Lower lobe of right lung (tissue), 2 donors: ENCODE measurements at regions not wholly inside any gene's neighbourhood (a gene's known extent, or its start where the extent isn't known, plus 50 kb on each side); places are given as distances from the start of the nearest gene placed in this dataset.

Experiments
- ATAC-seq, 2 donors: fragments of 200-7000 bp; cut with Tn5 transposase; one replicate each; pipeline ENCODE4 v1.9.1; 2020 to 2022; ENCODE audit warnings: mild to moderate bottlenecking in 2 of 2, moderate library complexity in 2 of 2
- DNase-seq: peaks from one replicate; pipeline ENCODE4 v3.0.0-alpha.2; 2020
- H3K27ac ChIP-seq: fragments of 200-600 bp; one replicate; pipeline ENCODE4 v1.8.0; 2022
- H3K27me3 ChIP-seq: fragments of 200-600 bp; one replicate; pipeline ENCODE4 v1.8.0; 2022; ENCODE audit warnings: low read depth
- H3K36me3 ChIP-seq: fragments of 200-600 bp; one replicate; pipeline ENCODE4 v1.8.0; 2022; ENCODE audit warnings: mild to moderate bottlenecking
- H3K4me1 ChIP-seq: fragments of 200-600 bp; one replicate; pipeline ENCODE4 v1.8.0; 2022
- H3K4me3 ChIP-seq: fragments of 200-600 bp; one replicate; pipeline ENCODE4 v1.8.0; 2022; ENCODE audit warnings: mild to moderate bottlenecking
- H3K9me3 ChIP-seq: fragments of 200-600 bp; one replicate; pipeline ENCODE4 v1.8.0; 2022
- intact Hi-C: fragments of 100-400 bp; cut with DNase I; formaldehyde crosslinking; loops from one replicate; pipeline ENCODE4 v1.11.0; 2022
- TF ChIP-seq, protein P1 (sequence below): fragments of 200-600 bp; IDR thresholded peaks from one replicate; pipeline ENCODE4 v1.8.0; 2022; ENCODE audit warnings: antibody characterized with exemption, mild to moderate bottlenecking
- donor health status: DM: no; HTN: yes; CAD: no; lungs with severe emphysema.

DNA sequence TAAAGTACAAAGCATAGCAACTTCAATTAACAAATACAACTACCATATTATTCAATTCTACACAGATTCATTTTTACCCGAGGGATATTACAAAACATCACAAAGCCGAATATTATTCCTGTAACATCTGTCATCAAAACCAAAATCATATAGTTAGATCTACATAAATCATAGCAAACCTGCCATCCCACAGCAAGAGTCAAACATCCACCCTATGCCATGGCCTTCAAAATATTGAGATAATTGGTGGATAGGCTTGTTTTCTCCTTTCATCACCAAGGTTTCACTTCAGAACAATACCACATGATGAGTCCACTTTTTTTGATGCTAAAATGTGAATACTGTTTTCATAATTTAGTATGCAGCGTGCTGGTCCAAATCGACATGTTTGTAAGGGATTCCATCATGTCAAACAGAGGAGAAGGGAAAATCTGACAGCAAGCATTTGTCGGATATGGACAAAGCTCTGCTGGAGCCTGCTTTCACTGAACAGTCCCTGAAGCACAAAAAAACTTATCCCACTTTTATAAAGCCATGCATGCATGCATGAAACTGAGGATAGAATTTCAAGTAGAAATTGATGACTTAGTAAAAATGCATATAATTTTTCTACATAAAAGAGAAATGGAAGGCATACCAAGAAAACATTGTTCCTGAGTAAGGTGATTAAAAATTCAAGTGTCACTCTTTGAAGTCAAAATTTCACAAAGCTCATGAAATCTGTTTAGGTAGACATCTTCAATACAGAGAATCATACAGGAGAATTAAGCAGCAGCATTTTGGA is 494.1 kb downstream of the HACE1 start:
- no peak overlapping the region for H3K4me3 ChIP-seq
- intact Hi-C loops, result no loop called here
- ATAC-seq, result no peak
- TF ChIP-seq, protein P1, sequence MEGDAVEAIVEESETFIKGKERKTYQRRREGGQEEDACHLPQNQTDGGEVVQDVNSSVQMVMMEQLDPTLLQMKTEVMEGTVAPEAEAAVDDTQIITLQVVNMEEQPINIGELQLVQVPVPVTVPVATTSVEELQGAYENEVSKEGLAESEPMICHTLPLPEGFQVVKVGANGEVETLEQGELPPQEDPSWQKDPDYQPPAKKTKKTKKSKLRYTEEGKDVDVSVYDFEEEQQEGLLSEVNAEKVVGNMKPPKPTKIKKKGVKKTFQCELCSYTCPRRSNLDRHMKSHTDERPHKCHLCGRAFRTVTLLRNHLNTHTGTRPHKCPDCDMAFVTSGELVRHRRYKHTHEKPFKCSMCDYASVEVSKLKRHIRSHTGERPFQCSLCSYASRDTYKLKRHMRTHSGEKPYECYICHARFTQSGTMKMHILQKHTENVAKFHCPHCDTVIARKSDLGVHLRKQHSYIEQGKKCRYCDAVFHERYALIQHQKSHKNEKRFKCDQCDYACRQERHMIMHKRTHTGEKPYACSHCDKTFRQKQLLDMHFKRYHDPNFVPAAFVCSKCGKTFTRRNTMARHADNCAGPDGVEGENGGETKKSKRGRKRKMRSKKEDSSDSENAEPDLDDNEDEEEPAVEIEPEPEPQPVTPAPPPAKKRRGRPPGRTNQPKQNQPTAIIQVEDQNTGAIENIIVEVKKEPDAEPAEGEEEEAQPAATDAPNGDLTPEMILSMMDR, result no peak
- no peak for DNase-seq
- H3K4me1 ChIP-seq, result no peaks in the 10 kb centered on the region
- H3K36me3 ChIP-seq, result no peaks in the 10 kb centered on the region
- H3K27ac ChIP-seq, result no peak overlapping the region
- H3K27me3 ChIP-seq, result no peaks in the 10 kb centered on the region
- H3K9me3 ChIP-seq, result no peaks in the 10 kb centered on the region

DNA sequence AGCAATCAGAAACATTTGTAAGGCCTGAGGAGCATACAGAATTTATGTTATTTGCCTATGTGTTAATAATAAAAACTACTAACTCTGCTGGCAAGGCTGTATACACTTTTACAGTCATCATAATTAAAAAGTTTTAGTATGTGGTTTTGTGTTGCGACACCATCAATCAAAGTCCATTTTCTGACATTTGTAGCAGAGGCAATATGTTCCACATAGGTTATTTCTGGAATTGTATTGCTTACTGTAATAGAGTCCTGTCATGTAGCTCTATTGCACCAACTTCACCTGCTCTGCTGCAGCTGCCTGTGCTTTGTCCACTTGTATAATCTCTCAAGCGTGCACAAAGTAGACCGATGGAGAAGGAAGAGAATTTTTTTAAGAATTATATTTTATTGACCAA is 501.8 kb downstream of the HACE1 start:
- no peaks in the 10 kb centered on the region for H3K27me3 ChIP-seq
- H3K36me3 ChIP-seq, result no peaks in the 10 kb centered on the region
- no peaks in the 10 kb centered on the region for H3K4me1 ChIP-seq
- ATAC-seq, result no peak
- no peak overlapping the region for H3K4me3 ChIP-seq
- intact Hi-C loops, result no loop called here
- TF ChIP-seq, protein P1, result no peak
- DNase-seq, result no peak
- H3K9me3 ChIP-seq, result no peaks in the 10 kb centered on the region
- H3K27ac ChIP-seq, result no peak overlapping the region

DNA sequence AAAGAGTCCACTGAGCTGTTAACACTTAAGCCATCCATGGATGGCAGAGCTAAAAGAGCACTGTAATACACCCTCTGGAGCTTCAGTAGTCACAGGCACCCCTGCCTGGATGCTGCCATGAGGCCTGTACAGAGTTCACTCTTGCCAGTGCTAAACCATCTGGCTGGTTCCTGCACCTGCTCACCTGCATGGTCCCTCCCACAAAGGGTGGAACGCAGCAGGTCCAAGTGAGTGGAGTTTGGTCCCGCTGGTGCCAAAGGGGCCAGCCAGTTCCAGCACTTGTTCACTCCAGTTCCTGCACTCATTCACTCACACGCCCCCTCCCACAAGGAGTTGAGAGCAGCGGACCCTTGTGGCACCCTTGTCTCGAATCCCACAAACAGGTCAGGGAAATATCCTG is 503.5 kb downstream of the HACE1 start:
- Histone ChIP-seq H3K9me3 (no peaks in the 10 kb centered on the region), H3K4me1 (no peaks in the 10 kb centered on the region), H3K4me3 (no peak overlapping the region), H3K27me3 (no peaks in the 10 kb centered on the region), H3K27ac (no peak overlapping the region), H3K36me3 (no peaks in the 10 kb centered on the region)
- DNase-seq (no peak), ATAC-seq (no peak)
- intact Hi-C loops, result no loop called here
- TF ChIP-seq, protein P1, result no peak

DNA sequence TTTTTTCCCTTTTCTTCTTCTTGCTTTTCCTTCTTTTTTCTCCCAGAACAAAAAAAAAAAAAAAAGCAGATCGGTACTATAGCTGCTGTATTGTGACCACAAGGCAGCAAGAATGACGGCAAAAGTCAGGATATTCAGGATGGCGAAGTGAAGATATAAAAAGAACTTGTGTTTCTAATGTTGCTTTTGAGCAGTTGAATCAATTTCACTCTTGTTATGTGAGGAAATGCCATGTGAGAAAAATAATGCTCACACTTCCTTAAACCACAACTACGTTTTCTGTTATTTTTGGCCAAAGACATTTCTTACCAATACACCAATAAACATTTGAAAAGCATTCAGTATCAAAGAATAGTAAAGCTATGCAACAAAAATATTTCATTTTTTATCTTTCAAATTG is 510.5 kb downstream of the HACE1 start:
- DNase-seq (no peak), ATAC-seq (no peak)
- Histone ChIP-seq H3K27ac (no peak overlapping the region), H3K4me3 (no peak overlapping the region), H3K9me3 (peaks cover 12% of the 10 kb centered on the region), H3K27me3 (no peaks in the 10 kb centered on the region), H3K36me3 (no peaks in the 10 kb centered on the region), H3K4me1 (no peaks in the 10 kb centered on the region)
- intact Hi-C loops, result no loop called here
- TF ChIP-seq, protein P1, result no peak

DNA sequence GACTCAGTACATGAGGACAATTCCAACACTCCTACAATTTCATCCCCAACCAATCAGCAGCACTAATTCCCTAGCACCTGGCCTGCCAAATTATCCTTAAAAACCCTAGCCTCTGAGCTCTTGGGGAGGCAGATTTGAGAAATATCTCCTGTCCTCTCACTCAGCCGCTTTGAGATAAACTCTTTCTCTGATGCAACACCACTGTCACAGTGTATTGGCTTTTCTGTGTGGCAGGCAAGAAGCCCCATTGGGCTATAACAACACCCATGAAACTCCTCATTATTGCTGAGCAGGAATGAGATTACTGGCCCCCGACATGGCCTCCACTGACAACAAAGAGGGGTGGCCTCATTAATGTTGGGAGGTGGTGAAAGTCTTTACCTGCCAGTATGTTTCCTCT is 515.5 kb downstream of the HACE1 start:
- H3K36me3 ChIP-seq, result no peaks in the 10 kb centered on the region
- H3K4me3 ChIP-seq, result no peak overlapping the region
- no peak for DNase-seq
- no peak for ATAC-seq
- TF ChIP-seq, protein P1, result no peak
- H3K27ac ChIP-seq, result no peak overlapping the region
- peaks cover 19% of the 10 kb centered on the region for H3K9me3 ChIP-seq
- intact Hi-C loops, result no loop called here
- no peaks in the 10 kb centered on the region for H3K27me3 ChIP-seq
- no peaks in the 10 kb centered on the region for H3K4me1 ChIP-seq
